Uterus (tissue), 3 donors: ENCODE measurements at regions not wholly inside any gene's neighbourhood (a gene's known extent, or its start where the extent isn't known, plus 50 kb on each side); places are given as distances from the start of the nearest gene placed in this dataset.

Source experiments
- DNase-seq, 2 donors: peaks; one replicate each; pipeline ENCODE4 v3.0.0-alpha.2; 2019 to 2020
- H3K27ac ChIP-seq, 2 donors: fragments of 200-600 bp; sonication (generic); 1 replicate in 1 of 2; 2 replicates in 1 of 2; pipeline ENCODE4 v1.5.1; 2016 to 2018
- H3K27me3 ChIP-seq, 2 donors: fragments of 200-600 bp; sonication (generic); one replicate each; pipeline ENCODE4 v1.5.1; 2018 to 2019; ENCODE audit warnings: control low read depth in 1 of 2
- H3K36me3 ChIP-seq, 2 donors: fragments of 200-600 bp; sonication (generic); one replicate each; pipeline ENCODE4 v1.5.1; 2019; ENCODE audit warnings: control low read depth in 1 of 2
- H3K4me1 ChIP-seq, 2 donors: fragments of 200-600 bp; sonication (generic); one replicate each; pipeline ENCODE4 v1.5.1; 2018 to 2019; ENCODE audit warnings: control low read depth in 1 of 2
- H3K4me3 ChIP-seq, 2 donors: fragments of 200-600 bp; sonication (generic); 1 replicate in 1 of 2; 2 replicates in 1 of 2; pipeline ENCODE4 v1.5.1; 2018 to 2019; ENCODE audit warnings: mild to moderate bottlenecking in 1 of 2
- H3K9me3 ChIP-seq, 2 donors: fragments of 200-600 bp; sonication (generic); one replicate each; pipeline ENCODE4 v1.5.1; 2019; ENCODE audit warnings: control low read depth in 1 of 2
- CTCF ChIP-seq, 4 experiments: fragments of 200-600 bp in 2 of 4; fragments of 450-650 bp in 2 of 4; sonication (generic) in 2 of 4; IDR thresholded peaks; one replicate each; pipeline ENCODE4 v1.5.1; 2016 to 2019; ENCODE audit warnings: antibody characterized with exemption in 4 of 4, mild to moderate bottlenecking in 2 of 4, moderate library complexity in 1 of 4
- POLR2A ChIP-seq, 2 donors: fragments of 450-650 bp; IDR thresholded peaks; one replicate each; pipeline ENCODE4 v1.6.1; 2016; ENCODE audit warnings: antibody characterized with exemption in 2 of 2, mild to moderate bottlenecking in 1 of 2, moderate library complexity in 1 of 2
- intact Hi-C: fragments of 100-400 bp; cut with DNase I; formaldehyde crosslinking; loops from one replicate; pipeline ENCODE4 v1.15.1; 2023; ENCODE audit warnings: low total_unique reads
- donor health status: DM: yes; HTN: yes; CAD: no.

GRCh38 chr4:30924495-30924894 is 204.3 kb downstream of the PCDH7 start:
- Histone ChIP-seq H3K36me3 (no peaks in the 10 kb centered on the region), H3K9me3 (no peaks in the 10 kb centered on the region), H3K4me1 (no peaks in the 10 kb centered on the region), H3K27ac (no peak overlapping the region), H3K27me3 (no peaks in the 10 kb centered on the region), H3K4me3 (no peak overlapping the region)
- TF ChIP-seq POLR2A (IDR thresholded peaks at IDR 0.05) (no peak), CTCF (IDR thresholded peaks at IDR 0.05) (no peak)
- intact Hi-C loops = no loop called here
- DNase-seq = no peak

GRCh38 chr4:30929649-30930048 is 209.5 kb downstream of the PCDH7 start:
- Histone ChIP-seq H3K27me3 (no peaks in the 10 kb centered on the region), H3K4me1 (no peaks in the 10 kb centered on the region), H3K36me3 (no peaks in the 10 kb centered on the region), H3K27ac (no peak overlapping the region), H3K4me3 (no peak overlapping the region), H3K9me3 (no peaks in the 10 kb centered on the region)
- no peak for DNase-seq
- intact Hi-C loops = no loop called here
- TF ChIP-seq CTCF (IDR thresholded peaks at IDR 0.05) (no peak), POLR2A (IDR thresholded peaks at IDR 0.05) (no peak)

GRCh38 chr4:30930276-30930675 is 210.1 kb downstream of the PCDH7 start:
- Histone ChIP-seq H3K27ac (no peak overlapping the region), H3K4me3 (no peak overlapping the region), H3K36me3 (no peaks in the 10 kb centered on the region), H3K9me3 (no peaks in the 10 kb centered on the region), H3K4me1 (no peaks in the 10 kb centered on the region), H3K27me3 (no peaks in the 10 kb centered on the region)
- intact Hi-C loops = no loop called here
- no peak for DNase-seq
- TF ChIP-seq POLR2A (IDR thresholded peaks at IDR 0.05) (no peak), CTCF (IDR thresholded peaks at IDR 0.05) (no peak)

GRCh38 chr4:30932581-30932980 is 212.4 kb downstream of the PCDH7 start:
- intact Hi-C loops = no loop called here
- no peaks in the 10 kb centered on the region for H3K36me3 ChIP-seq
- no peak overlapping the region for H3K4me3 ChIP-seq
- DNase-seq = no peak
- no peaks in the 10 kb centered on the region for H3K27me3 ChIP-seq
- no peak overlapping the region for H3K27ac ChIP-seq
- no peak for TF ChIP-seq POLR2A (IDR thresholded peaks at IDR 0.05)
- TF ChIP-seq CTCF (IDR thresholded peaks at IDR 0.05) = no peak
- no peaks in the 10 kb centered on the region for H3K9me3 ChIP-seq
- H3K4me1 ChIP-seq = no peaks in the 10 kb centered on the region

- Histone ChIP-seq H3K4me3 (no peak overlapping the region), H3K27ac (no peak overlapping the region), H3K27me3 (no peaks in the 10 kb centered on the region), H3K4me1 (no peaks in the 10 kb centered on the region), H3K9me3 (no peaks in the 10 kb centered on the region), H3K36me3 (no peaks in the 10 kb centered on the region)
- TF ChIP-seq POLR2A (IDR thresholded peaks at IDR 0.05) (no peak), CTCF (IDR thresholded peaks at IDR 0.05) (no peak)
- DNase-seq = no peak
- intact Hi-C loops = no loop called here
Measured at GRCh38 chr4:30939069-30939468, 218.9 kb downstream of the PCDH7 start.
